8988T (cell line): ENCODE measurements at regions not wholly inside any gene's neighbourhood (a gene's known extent, or its start where the extent isn't known, plus 50 kb on each side); places are given as distances from the start of the nearest gene placed in this dataset.
"Not testable (repeated sequence)": the region's sequence is repeated elsewhere in the genome, so short reads cannot be mapped to it uniquely, and the experiment has no call there.

ENCODE experiments used
- DNase-seq: peaks from one replicate; pipeline ENCODE4 v3.0.0; 2011

DNA sequence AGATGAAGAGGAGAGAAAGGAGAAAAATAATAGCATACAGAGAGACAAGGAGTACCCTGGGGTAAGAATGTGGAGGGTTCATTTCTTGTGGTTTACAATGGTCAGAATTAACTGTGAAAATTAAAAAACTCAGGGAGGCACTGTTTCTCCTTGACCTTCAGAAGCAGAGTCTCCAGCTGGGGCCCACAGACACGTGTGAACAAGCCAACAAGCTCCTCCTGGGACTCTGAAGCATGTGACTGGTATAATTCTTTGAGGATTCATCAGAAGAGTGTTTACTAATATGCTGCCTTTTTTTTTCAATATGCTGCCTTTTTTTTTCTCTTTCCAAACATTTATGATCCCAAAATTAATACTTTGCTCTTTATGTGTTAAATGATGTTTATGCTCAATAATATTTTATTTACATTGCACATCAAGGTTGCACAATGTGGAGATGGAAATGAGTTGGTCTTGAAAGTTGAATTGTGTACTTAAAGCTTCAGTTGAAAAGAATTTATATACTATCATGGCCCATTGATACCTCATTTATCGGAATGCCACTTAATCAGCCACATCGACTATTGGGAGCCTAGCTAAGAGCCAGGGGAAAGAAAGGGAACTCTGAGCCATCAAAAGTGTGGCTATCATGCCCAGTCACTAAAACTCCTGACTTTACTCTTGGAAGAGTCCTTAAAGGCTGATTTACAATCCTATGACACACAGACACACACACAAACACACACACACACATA lies 134.7 kb upstream of the RHOBTB1 start:
- DNase-seq = no peak

DNA sequence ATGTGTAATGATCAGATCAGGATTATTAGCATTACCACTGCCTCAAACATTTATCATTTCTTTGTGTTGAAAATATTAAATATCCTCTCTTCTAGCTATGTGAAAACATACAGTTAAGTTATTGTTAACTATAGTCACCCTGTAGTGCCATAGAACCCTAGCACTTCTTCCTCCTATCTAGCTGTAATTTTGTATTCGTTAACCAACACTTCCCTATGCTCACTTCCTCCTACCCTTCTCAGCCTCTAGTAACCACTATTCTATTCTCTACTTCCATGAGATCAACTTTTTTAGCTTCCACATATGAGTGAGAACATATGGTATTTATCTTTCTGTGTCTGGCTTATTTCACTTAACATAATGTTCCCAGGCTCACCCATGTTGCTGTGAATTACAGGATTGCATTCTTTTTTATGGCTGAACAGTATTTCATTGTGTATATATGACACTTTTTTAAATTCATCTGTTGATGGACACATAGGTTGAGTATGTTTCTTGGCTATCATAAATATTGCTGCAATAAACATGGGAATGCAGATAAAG lies 132.7 kb upstream of the RHOBTB1 start:
- no peak for DNase-seq

DNA sequence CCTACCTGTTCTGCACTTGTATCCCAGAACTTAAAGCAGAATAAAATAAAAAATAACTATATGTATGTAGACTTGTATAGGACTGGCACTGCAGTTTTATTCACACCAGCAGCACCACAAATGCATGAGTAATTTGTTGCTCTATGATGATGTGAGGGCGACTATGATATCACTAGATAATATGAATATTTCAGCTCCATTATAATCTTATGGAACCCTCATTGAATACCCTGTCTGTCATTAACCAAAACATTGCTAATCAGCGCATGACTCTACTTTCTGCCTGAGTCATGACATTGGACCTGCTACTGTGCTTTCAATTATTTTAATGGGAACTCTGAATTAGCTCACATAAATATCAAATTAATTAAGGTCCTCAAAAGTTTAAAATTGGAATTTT lies 129.4 kb upstream of the RHOBTB1 start:
- no peak for DNase-seq

DNA sequence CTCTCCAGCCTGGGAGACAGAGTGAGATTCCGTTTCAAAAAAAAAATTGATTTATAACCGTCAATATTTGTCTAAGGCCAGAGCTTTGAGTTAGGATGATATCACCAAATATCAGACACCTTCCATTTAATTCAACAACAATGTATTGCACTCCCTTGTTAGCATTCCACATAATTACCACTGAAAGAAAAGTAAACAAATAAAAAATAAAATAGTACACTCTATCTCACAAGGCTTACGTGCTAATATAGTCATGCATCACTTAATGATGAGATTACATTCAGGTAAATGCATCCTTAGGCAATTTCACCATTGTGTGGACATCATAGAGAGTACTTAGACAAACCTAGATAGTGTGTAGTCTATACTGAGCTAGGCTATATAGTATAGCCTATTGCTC lies 127.6 kb upstream of the RHOBTB1 start:
- no peak for DNase-seq

DNA sequence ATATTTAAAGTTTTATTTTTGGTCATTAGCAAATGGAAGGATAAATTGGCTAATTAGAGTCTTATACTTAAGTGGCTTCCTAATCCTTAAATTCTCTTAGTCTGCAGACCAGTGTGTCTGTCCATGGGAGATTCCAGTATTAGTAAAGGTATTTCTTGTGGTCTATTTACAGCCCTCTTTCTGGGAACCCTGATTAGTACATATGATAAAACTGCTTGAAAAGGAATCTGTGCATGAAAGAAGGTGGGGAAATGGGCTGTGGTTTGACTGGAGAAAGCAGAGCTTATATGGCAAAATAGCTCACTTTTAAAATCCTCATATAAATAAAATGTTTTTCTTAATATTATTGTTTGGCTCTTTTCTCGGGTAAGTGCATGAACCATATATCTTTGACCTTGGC lies 124.5 kb upstream of the RHOBTB1 start:
- no peak for DNase-seq

DNA sequence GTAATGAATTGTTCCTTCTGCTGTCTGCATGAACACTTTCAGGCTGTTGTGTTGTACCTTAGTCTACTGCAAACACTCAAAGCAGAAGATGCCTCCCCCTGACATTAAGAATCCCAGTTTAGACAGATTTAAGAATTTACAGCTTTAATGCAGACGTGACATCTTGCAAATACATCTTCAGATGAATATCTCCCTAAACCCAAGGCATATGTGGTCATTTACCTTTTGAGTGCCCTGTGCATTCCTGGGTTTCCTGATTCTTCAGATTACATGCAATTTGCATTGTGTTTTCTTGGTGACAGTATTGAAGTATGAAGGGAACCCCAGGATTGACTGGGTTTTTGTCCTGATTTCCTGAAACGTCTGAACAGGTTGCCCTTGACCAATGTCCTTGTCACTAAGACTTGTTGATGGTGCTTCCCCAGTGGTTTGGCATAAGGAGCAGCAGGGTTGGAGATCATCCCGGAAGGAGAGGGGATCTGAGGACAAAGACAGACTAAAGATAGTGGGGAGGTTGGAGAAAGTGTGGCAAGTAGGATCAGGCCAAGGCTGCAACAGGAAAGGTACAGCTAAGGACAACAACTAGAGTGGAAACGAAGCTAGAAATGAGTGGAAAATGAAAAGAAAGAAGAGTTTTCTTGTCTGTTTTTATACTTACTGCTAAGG lies 123.8 kb upstream of the RHOBTB1 start:
- DNase-seq = no peak

DNA sequence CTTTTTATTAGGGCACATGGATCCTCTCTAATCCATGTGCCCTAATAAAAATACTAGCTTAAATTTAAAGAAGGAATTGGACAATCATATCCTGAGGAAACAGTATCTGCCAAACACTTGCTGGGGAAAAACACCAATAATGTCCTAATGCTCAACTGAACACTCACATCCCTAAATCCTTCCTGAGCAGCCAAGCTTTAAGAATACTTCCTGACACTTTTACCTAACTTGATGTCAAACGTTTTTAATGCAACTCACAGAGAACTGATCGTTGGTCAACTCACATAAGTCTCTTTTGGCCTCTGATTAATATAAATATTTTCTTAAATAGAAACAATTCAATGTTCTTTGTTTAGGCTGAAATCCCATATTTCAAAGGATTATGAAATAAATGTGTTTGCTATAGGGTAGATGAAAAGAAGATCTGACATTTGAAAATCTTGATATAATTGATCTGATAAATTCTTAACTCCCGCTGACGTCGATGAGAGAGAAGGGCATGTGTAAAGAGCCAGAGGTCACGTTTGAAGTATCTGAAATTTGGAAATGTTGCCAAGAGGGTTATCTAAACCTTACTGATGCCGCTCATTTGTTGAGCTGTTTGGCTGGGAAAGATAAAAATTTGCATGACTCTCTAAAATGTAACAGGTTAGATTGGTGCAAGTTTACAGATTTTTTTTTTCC lies 122.8 kb upstream of the RHOBTB1 start:
- no peak for DNase-seq

DNA sequence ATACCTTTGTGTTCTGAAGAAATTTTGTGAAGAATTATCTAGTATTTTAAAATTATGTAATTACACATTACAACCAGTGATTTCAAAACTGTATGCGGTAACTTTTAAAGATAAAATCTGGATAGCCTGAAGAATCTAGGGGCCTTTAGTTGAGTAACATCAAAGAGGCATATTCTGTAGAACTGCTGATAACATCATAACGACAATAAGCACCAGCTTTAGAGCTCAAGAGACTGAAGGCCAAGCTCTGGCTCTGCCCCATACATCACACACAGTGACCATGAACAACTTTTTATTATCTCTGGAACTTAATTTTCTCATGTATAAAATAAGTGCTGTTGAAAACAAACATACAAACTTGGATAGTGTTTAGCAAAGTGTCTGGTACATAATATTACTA lies 121.1 kb upstream of the RHOBTB1 start:
- DNase-seq = no peak

DNA sequence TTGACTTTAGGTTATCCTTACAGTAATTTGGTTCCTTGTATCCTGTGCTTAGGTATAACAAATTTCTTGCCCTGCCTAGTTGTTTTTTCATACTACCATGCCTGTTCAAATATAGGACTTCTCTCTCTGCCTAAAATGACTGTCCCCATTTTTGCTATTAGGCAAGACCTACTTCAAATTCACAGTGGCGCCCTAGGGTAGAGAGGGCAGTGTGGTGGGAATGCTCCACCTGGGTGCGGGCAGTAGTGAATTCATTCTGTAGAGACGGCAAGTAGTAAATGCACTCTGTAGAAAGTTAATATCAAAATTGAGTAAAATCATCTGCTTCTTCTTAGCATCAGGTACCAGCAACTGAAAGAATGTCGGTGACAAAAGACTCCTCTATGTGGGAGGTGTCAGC lies 120.4 kb upstream of the RHOBTB1 start:
- no peak for DNase-seq

DNA sequence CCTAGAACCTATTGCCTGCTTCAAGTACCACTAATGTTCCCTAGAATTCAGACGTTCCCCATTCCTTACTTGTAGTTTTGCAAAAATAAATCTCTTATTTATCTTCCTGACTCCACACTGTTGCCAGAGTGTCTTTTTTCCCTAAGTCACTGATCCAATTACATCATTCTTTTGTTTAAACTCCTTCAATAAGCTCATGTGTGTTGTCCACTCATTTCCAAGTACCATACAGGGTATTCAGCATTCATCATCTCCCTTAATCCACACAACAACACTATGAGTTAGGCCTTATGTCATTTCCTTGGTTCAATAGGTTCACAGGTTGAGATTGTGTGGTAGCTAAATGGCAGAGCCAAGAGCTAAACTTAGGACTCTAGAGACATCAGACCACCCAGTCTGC lies 119.9 kb upstream of the RHOBTB1 start:
- no peak for DNase-seq

DNA sequence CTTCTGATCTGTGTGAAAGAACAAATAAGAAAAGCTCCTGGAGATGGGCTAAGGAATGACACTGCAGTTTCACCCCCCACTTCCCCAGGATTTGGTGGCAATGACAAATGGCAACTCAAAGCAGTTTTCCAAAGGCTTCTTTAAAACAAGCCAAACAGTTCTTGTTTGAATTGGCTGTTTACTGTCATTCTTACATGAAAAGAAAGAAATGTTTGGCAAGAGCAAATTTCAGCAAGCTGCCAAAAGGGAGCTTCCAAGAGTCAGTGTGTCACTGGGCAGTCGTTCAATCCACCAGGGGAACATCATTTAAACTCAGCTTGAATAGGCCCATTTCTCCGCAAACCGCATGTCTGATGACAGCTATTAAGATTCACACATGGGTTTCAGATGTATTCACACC lies 119.0 kb upstream of the RHOBTB1 start:
- no peak for DNase-seq

DNA sequence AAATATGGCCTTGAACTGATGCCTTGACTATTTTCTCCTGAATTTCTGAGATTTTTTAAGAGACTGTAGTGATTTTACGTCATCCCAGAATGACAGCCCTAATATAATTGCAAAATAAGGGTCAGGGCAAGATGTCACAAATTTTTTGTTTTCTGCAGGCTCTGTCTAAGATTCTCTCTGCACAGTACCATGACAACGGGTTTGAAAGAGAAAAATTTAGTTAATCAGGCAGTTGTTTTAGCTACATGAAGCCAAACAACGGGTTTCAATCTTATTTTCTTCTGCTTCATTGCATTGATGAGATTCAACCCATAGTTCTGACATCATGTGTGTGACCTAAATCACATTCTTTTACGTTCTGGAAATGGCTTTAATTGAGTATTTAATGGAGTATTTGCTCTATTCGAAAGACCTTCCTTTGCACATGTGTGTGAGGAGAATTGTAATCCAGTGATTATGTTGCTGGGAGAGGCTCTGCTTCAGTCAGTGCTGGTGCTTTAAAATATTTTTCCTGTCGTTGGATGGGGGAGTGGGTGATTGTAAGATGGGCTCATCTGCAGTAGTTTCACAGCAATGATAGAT lies 118.0 kb upstream of the RHOBTB1 start:
- no peak for DNase-seq

DNA sequence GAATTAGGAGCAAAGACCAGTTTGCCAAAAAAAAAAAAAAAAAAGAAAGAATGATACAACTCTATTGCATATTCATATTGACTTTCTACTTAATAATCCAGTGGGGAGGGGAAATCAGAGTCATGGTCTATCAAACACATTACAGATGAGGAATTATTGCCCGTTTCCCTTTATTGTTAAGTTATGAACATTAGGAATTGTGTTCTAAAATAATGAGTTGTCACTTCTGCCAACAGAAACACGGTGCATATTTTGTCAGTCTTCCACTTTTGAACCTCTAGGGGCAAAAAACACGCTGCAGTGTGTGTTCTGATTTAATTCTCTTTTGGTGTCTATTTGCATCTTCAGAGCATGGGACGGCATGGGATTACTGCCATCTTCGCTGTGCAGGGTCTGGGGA lies 115.7 kb upstream of the RHOBTB1 start:
- no peak for DNase-seq

DNA sequence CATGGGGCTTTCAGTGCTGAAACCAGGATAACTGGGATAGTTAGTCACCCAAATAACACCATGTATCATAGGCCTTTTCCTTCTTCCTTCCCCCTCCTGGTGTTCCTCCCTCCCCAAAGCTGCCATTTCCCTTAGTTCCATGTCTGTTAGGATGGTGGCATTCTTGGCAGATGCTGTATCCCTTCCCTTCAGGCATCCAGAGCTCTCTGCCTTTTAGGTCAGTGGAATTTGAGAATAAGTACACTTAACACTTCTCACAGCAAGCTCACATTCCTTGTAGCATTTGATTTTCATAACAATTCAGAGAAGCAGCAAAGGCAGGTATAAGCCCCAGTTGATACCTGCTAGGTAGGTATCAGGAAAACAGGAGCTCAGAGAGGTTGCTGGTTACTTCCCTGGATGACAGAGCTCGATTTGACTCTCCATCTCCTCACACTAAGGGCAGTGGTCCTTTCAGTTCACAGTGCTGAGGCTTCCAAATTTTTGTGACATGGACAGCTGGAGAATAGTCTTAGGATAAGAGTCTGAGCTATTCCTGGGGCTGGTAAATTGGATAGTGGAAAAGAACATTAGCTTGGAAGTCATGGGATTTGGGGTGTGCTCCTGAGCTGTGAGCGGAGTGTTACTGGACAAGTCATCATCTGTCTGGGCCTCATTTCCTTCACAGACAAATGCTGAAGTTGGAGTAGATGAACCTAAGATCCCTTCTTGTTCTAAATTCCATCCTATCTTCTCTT lies 108.7 kb upstream of the RHOBTB1 start:
- no peak for DNase-seq

DNA sequence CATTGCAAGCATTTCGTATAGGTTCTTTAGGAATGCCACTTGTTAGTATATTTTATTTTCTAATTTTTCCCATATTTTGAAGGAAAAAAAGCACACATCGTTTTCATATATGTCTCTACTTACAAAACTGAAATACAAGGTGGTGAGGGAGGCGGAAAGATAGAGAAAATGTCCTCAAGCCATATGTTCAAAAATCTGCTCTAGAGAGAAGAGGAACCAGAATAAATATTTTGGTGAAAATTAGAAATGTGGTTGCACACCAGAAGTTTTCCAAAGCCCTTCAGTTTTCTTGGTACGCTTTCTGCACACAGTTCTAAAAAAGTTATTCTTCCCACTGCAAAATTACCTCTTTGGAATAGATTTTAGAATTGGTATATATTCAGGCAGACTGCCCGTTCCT lies 107.4 kb upstream of the RHOBTB1 start:
- DNase-seq = no peak

DNA sequence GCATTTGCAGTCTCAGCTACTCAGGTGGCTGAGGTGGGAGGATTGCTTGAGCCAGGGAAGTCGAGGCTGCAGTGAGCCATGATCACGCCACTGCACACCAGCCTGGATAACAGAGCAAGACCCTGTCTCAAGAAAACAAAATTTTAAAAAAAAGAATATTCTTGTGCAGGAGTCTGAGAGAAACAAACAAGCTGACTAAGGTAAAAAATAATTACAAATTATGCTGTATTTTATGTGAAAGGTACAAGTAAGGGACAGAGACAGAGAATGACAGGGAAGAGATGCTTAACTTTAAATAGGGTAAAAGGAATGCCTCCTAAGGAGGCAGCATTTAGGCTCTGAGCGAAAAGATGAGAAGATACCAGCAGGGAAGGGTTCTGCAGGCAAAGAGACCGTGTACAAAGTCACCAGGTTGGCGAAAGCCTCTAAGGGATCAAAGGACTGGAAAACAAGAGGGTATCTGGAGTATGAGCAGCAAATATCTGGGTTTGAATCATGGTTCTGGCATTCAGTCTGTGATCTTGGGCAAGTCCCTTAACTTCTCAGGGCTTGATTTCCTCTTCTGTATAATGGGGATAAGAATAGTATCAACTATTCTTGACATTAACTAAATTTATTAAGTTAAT lies 106.2 kb upstream of the RHOBTB1 start:
- DNase-seq = no peak

DNA sequence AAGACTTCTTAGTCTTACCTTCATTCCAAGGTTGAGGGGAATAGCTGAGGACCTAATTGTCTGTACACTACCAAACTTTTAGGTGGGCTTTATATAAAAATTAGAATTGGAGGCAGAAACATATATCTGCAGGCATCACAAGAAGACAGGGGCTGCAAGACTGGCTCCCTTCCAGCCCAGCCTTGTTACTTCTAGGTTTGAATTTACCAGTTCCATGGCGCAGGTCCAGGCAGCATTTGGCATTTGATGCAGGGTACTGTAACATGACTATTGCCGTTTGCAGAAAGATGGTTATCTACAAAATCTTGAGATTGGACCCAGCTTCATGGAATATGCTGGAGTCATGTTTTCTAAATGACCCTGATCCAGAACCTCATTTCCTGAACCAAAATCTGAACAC lies 105.4 kb upstream of the RHOBTB1 start:
- no peak for DNase-seq

DNA sequence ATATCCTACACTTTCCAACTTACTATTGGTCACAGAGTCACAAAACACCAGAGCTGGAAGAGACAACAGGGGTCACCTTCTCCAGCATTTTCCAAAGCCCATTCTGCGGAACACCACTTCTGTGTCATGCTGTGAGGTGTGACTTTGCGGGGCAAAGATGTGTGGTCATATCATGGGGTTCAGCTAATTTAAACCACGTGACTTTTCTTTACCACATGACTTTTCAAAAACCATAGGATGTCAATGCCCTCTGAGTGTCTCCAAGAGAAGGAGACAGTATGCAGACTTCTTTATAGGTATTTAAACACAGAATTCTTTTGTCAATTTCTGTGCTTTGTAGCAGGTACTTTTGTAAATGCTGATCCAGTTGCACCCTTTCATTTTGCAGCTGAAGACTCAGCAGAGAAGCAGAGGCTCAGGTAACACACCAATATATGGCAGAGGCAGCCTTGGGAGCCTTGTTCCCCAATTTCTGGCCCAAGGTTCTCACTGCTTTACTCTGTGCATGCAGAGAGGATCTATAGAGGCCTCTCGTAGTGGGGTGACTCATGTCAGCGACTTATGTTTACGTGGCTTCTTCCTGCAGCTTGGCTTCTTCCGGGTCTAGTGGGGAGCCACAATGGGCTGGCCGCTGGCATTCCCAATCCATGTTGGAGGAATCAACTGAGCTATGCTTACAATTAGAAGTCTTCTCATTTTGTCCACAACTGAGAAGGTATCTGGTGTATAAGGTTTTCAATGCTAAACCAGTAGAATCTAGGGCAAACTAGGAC lies 104.0 kb upstream of the RHOBTB1 start:
- DNase-seq = no peak

DNA sequence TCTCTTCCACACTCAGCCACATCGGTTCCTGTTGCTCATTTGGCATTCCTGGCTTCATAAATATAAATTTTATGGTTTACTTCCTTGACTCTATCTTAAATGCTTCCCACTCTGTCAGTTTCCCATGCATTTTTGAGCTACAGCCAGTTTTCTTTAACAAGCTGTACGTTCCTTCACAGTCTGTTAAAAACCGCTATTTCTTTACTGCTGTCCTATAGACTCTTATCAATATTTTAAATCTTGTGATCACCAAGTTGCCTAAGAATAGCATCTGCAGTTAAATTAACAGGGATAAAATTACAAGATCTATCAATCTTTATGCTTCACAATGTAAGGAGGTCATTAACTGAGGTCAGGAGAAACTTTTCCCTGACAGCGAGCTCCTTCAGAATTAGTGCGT lies 103.1 kb upstream of the RHOBTB1 start:
- DNase-seq = no peak

DNA sequence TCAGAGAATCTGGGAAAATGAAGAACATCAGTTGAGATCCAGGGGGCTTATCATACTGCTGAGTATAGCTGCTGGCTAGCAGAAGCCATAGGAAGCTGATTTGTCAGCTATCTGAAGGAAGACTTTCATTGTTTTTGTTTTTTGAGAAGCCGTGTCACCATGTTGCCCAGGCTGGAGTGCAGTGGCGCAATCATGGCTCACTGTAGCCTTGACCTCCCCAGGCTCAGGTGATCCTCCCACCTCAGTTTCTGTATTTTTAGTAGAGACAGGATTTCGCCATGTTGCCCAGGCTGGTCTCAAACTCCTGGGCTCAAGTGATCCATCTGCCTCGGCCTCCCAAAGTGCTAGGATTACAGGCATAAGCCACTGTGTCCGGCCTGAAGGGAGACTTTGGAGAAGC lies 101.5 kb upstream of the RHOBTB1 start:
- DNase-seq = not testable (repeated sequence)

DNA sequence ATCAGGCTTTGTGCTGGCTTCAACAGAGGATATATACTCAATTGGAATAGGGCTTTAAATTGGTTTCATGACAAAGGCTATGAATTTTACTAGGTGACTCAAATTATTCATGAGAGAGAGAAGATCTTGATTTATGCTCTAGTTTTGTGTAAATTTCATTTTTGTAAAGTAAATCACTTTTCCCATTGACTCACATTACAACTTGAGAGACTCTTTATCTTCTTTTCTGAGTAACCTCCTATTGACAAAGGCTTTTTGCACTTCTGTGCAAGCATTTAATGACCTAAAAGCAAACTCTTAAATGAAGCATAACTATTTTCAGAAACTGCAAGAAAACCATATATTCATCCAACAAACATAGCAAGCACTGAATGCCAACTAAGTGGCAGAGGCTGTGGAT lies 98.5 kb upstream of the RHOBTB1 start:
- DNase-seq = no peak
